Activated T-cell treated with anti-CD3 and anti-CD28 coated beads for 48 hours (primary cell): ENCODE measurements at regions not wholly inside any gene's neighbourhood (a gene's known extent, or its start where the extent isn't known, plus 50 kb on each side); places are given as distances from the start of the nearest gene placed in this dataset.
"Not testable (repeated sequence)": the region's sequence is repeated elsewhere in the genome, so short reads cannot be mapped to it uniquely, and the experiment has no call there.

Experiments used
- DNase-seq: peaks from one replicate; pipeline ENCODE4 v3.0.0-alpha.2; 2020; ENCODE audit warnings: low read depth

GRCh38 chr5:174981416-174981815 is 257.0 kb downstream of the MSX2 start:
- DNase-seq: no peak

GRCh38 chr5:174980952-174981351 is 256.6 kb downstream of the MSX2 start:
- DNase-seq: no peak

- DNase-seq: no peak
Measured at GRCh38 chr5:174972291-174972690, 247.9 kb downstream of the MSX2 start.

DNA sequence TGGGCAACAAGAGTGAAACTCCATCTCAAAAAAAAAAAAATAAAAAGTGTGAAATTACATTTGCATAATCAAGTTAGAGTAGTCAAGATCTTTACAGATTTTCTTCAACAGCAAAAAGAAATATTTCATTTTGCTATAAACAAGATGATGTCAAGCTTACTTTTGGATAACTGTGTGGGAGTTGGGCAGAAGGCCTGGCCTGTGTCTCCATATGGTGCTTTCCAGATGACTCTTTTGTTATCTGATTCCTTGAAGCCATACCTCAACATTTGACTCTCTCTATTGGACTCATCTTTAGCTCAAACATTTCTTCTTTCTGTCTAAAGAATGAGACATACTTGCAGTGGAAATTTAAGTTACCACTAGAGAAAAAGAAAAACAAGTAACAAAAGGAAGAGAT is 246.8 kb downstream of the MSX2 start:
- DNase-seq: no peak

GRCh38 chr5:174970502-174970901 is 246.1 kb downstream of the MSX2 start:
- DNase-seq: no peak

- no peak for DNase-seq
Measured at GRCh38 chr5:174953871-174954270, 229.5 kb downstream of the MSX2 start.

DNA sequence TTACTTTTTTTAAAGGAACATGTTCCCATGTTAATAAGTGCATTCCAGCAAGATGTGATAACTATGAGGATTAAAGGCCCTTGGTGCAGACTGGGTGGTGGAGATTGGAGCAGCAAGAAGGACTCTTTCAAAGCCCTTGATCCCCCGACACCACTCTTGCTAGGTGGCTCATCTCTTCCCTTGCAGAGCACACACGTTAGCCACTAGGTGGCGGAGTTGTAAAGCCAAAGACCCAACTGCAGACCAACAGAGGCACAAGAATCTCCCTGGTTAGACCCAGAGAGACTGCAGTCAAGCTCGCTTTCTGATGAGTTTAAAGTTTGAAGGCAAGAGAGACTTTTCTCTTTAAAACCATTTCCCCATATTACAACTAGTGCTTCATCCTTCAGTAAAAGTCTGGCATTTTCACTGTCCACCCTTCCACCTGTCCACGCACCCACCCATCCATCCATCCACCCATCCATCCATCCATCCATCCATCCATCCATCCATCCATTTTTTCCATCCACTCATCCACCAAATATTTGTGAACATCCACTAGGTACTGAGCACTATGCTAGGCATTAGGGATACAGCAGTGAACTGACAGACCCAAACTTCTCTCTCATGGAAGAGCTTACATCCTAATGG is 226.9 kb downstream of the MSX2 start:
- peak; percentile 33 for DNase-seq

GRCh38 chr5:174947548-174947947 is 223.2 kb downstream of the MSX2 start:
- DNase-seq: no peak

- no peak for DNase-seq
Measured at GRCh38 chr5:174945853-174946252, 221.5 kb downstream of the MSX2 start.

- DNase-seq: no peak
Measured at GRCh38 chr5:174943785-174944184, 219.4 kb downstream of the MSX2 start.

- not testable (repeated sequence) for DNase-seq
Measured at GRCh38 chr5:174943002-174943401, 218.6 kb downstream of the MSX2 start.

GRCh38 chr5:174937201-174938123 is 213.1 kb downstream of the MSX2 start:
- DNase-seq: no peak

DNA sequence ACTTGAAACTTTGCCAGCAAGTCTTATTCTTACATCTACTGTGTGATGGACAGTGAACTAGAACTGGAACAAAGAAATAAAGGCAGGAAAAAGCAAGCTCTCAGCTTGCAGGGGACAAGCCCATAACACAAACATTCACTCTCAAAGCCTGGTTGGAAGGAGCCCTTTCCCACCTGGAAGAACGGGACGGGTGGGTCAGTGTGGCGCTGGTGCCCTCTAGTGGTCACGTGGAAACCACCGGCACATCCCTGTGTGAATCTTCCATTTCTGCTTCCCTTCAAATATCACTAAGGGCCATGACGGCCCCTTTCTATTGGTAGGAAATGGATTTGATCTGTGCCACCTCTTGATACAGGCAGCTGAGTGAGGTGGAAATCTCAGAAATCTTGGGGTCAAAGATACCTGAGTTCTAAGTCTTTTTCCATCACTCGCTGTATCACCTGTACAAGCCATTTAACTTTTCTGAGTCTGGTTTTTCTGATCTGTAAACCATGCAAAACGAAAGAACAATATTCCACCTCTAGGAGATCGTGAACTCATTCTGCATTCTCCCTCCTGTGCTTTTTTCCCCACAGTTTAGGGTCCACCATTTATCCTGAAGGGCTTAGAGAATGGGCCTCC is 211.6 kb downstream of the MSX2 start:
- DNase-seq: peak; percentile 24

DNA sequence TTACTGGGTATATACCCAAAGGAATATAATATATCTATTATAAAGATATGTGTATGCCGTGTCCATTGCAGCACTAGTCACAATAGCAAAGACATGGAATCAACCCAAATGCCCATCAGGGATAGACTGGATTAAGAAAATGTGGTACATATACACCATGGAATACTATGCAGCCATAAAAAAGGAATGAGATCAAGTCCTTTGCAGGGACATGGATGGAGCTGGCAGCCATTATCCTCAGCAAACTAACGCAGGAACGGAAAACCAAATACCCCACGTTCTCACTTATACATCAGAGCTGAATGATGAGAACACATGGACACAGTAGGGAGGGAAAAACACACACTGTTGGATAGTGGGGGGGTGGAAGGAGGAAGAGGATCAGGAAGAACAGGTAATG is 206.7 kb downstream of the MSX2 start:
- not testable (repeated sequence) for DNase-seq

DNA sequence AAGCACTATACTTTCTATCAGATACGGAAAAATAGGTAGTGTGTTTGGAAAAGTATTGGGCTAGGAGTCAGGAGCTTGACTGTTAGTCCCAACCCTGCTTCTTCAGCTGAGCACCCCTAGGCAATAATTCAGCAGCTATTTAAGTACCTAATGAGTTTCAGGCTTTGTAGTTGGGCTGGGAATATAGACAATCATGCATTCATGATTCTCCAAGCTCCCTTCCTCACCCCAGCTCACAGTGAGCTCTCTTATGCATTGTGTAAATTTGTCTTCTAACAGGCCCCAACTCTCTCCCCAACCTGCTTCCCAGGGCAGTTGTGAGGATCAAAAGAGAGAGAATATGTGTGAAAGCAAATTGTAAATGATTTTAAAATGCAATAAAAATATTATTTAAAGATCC is 201.2 kb downstream of the MSX2 start:
- DNase-seq: no peak

GRCh38 chr5:174922955-174923354 is 198.6 kb downstream of the MSX2 start:
- no peak for DNase-seq

DNA sequence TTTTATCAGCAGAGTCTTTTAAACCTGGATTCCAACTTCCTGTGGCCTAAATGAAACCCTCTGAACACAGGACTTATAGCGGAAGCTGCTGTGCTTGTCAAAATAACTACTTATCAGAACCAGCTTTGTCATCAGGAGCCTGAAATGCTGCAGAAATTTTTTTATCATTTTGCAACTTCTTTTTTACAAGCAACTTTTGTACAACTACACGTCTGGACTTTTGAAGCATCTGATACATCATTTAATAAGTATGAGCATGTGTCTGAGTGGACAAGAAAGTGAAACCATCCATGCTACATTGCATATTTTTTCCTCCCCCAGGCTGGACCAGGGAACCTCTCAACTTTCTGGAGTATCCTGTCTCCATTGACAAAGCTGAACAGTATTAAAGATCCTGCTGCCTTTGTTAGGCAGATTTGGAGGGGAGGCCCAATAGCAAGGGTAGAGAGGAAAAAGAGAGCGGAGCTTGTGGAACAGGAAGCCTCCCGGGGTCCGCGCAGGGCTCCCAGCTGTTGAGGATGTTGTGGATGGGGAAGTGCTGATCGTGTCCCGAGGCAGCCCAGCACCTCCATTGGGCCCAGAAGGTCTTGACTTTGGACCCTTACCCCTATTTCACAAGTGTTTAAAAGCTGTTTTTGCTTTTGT is 196.6 kb downstream of the MSX2 start:
- no peak for DNase-seq

- DNase-seq: no peak
Measured at GRCh38 chr5:174919351-174919750, 195.0 kb downstream of the MSX2 start.

GRCh38 chr5:174918655-174919054 is 194.3 kb downstream of the MSX2 start:
- no peak for DNase-seq

GRCh38 chr5:174917976-174918554 is 193.7 kb downstream of the MSX2 start:
- no peak for DNase-seq

DNA sequence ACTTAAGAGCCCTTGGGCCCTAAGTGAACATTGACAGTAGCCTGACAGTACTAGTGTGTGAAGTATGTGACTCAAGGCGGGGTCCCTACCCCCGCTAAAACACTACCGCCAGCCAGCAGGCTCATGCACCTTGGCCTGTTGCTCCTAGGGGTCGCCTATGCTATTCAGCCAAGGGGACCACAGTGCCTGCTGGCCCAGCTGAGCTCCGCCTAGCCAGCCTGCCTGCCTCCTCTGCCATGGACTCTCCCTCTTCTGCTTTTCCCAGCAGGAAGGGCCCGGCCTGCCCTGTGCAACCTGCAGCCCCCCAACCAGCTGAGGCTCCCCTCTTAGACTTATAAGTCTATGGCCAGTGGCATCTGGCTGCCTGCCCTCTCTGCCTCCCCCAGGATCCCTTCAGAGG is 193.1 kb downstream of the MSX2 start:
- not testable (repeated sequence) for DNase-seq

DNA sequence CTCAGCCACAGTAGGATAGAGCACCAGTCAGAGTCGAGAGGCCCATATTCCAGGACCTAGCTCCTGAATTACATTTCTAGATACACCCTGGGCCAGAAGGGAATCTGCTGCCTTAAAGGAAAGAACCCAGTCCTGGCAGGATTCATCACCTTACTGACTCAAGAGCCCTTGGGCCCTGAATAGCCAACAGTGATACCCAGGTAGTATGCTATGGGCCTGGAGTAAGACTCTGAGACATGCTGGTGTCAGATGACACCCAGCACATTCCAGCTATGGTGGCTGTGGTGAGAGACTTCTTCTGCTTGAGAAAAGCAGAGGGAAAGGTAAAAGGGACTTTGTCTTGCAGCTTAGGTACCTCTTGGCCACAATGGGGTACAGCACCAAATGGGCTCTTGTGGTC is 192.5 kb downstream of the MSX2 start:
- not testable (repeated sequence) for DNase-seq
